D341Med (cell line): ENCODE measurements at regions not wholly inside any gene's neighbourhood (a gene's known extent, or its start where the extent isn't known, plus 50 kb on each side); places are given as distances from the start of the nearest gene placed in this dataset.

Experiments
- DNase-seq: peaks from one replicate; pipeline ENCODE4 v3.0.0; 2012; ENCODE audit warnings: low spot score

DNA sequence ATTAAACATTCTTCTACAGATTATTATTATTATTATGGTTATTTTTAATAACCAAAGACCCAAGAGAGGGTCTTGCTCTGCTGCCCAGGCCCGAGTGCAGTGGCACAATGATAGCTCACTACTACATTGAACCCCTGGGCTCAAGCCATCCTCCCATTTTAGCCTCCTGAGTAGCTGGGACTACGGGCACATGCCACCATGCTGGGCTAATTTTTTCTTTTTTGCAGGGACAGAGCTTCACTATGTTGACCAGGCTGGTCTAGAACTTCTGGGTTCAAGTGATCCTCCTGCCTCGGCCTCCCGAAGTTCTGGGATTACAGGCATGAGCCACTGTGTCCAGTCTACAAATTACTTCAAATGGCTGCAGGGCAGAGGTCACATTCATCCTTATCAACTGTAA, 179.8 kb downstream of the KCNRG start:
- no peak for DNase-seq

DNA sequence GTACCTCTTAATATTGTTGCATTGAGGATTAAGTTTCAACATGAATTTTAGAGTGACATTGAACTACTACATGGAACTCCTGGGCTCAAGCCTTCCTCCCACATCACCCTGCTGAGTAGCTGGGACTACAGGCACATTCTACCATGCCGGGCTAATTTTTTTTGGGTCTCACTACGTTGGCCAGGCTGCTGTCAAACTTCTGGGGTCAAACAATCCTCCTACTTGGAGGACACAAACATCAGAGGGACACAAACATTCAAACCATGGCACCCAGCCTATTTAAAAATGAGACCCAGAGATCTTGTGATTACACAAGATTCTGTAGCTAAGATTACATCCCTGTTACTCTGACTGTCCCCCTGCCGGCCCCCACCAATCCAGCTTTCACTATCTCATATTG, 180.9 kb downstream of the KCNRG start:
- no peak for DNase-seq

DNA sequence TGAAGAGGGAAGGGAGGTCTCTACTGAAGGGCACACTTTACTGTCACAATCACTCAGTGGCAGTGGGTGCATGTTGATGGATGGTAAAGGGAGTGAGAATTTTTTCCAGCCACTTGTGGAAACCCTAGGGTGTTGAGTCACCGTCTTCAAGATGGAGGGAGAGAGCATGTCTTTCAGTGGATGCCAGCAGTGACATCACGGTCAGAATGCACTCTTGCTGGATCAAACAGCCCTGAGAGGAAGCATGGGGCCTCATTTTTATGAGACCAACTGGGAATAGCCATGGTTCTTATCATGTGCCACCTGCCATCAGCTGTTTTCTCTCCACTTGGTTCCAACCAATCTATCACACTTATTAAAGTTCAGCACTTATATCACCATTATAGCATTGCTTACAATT, 182.5 kb downstream of the KCNRG start:
- DNase-seq: no peak

DNA sequence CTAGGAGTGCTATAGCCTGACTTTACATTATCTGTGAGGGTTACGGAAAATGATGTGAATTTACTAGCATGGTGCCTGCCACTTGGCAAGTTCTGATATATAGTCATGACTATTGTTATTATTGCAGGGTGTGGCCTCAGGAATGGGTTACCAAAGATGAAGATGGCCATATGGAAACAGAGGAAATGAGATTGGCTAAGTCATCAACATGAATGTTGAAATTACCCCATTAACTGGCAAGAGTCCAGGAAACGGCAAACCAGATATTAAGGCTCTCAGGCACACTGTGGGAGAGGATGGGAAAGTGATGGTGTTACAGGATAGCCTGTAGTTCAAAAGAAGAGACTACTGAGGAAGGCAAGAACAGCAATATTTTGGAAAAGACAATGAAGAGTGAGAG, 183.3 kb downstream of the KCNRG start:
- DNase-seq: no peak

DNA sequence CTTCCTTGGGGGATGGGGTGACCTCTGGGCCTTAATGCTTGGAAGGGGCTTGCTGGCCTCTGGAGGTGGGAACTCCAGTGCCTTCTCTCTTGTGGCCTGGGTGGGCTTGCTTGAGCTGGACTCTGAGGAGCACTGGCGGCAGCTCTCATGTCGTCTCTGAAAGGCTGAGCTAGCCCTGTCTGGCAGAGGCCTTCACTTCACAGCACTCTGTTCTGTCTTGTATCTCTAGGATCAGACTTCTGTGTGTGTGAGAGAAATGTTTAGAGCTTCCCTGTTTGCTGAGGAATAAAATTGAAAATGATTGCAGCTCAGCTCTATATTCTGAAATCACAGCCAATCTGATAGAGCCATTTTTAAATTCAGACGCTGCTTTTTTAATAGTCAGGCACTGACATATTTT, 185.3 kb downstream of the KCNRG start:
- no peak for DNase-seq

DNA sequence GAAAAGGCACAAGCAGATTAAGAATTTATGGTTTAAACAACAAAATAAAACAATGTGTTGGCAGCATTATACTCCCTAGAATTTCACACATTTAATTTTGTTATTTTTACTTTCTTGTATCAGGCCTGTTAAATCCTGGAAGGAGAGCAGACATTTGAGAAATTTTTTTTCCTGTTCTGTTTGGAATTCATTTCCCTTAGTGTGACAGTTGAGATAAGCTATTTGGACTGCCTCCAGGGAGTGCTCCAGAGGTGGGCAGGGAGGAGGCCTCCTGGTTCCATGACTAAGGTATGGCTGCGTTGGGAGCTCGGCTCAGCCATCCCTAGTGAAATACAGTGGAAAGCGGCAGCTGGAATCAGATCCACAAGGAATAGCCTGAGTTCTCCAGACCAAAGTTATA, 185.7 kb downstream of the KCNRG start:
- no peak for DNase-seq

DNA sequence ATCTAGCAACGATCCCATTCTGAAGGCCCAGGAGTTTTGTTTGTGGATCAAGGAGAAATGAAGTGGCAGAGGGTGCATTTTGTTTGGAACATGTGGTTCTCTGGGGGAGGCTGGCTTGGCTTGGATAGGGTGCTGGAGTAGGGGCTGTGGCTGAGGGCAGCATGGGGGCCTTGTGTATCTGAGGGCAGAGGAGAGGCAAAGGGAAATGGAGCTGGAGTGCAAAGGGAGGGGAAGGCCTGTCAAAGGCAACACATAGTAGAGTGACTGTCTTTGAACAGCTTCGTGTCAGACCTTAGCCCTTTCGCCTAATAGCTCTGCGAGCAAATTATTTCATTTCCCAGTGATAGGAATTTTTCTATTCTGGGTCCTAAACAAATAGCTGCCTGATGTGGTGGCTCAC, 187.2 kb downstream of the KCNRG start:
- no peak for DNase-seq

DNA sequence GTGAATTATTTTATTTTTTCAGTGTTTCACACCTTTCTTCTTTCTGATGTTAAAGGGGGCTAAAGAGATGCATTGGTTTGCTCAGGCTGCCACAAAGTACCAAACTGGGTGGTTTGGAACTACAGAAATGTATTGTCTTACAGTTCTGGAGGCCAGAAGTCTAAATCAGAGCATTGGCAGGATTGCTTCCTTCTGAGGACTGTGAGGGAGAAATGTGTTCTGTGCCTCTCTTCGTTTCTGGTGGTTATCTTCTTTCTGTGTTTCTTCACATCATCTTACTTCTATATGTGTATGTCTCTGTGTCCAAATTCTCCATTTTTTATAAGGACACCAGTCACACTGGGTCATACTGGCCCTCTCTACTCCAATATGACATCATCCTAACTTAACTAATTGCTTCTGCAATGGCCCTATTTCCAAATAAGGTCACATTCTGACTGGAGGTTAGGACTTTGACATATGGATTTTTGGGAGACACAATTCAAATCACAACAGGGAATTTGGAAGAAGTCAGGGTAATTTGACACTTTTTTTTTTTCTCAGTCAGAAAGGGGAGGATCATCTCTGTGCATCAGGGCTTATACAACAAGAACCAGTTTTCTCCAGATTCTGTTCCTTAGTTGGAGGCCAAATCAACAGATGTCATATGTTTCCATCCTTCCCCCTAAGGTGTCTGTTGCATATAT, 188.2 kb downstream of the KCNRG start:
- no peak for DNase-seq

DNA sequence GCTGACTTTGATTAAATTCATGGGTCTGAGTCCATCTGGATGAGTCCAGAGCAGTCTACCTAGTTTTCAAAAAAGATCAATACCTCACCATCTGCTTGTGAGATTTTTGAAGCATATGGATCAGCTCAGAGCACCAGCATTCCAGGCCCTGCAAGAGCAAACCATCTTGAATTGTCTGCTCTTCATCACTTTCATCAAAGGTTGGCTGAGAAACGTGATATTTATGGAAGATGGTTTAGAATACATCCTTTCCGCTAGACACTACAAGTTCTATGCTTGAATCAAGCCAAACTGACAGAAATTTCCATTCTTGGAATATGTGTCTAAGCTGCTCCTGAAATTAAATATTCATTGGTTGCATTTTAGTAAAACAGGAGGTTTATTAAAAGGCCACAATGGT, 190.3 kb downstream of the KCNRG start:
- DNase-seq: no peak

DNA sequence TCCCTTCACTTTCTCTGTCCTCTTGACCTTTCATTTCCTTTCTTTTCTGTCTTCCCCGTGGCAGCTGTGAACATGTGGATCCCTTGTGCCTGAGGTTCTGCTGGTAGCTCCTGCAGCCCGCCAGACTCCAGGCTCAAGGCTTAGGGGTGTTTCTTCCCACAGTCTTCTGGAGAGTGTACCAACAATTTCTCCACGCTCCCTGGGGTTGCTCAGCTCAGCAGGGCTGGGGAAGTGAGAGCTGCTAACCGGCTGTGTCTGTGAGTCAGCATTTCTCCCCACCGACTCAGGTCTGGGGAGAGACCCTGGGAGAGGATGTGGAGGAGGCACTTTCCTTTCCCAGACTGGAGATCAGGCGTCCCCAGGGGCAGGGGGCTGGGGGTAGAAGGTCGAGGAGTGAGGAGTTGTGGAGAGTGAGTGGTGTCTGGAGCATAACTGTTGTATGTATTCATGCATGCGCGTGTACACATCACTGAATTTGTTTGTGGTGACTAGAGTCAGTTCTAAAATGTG, 193.6 kb downstream of the KCNRG start:
- DNase-seq: no peak

DNA sequence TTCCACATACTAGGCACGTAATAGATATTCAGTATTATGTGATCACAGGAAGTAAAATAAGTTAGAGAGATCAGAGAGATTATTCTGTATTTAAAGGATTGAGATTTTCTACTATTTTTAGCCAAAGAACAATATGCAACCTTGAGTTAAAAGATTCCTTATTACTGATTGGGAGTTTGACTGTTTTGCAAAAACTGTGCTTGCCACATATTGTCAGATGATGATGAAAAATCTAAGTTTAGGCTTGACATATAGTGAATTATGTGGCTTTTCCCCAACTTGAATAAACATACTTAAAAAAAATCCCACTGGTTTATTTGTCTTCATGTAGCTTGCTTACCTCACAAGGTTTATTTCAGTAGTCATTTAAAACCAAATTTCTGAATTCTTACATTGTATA, 194.4 kb downstream of the KCNRG start:
- no peak for DNase-seq

DNA sequence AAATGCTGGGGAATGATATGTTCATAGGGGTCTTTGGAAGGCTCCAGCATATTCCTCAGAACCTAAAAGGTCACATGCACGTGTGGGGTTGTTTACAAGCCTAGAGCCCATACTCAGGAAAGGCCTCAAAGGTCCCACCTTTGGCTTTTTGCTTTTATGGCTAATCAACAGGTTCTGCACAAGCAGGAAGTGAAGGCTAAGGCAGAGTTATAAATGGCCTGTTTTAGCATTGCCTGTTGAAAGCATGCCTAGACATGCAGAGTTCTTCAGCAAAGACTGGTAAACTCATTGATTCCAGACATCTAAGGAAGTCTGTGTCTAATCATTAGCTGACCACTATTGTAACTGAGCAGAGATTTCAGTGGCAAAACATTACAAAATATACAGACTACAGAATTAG, 198.3 kb downstream of the KCNRG start:
- DNase-seq: no peak

DNA sequence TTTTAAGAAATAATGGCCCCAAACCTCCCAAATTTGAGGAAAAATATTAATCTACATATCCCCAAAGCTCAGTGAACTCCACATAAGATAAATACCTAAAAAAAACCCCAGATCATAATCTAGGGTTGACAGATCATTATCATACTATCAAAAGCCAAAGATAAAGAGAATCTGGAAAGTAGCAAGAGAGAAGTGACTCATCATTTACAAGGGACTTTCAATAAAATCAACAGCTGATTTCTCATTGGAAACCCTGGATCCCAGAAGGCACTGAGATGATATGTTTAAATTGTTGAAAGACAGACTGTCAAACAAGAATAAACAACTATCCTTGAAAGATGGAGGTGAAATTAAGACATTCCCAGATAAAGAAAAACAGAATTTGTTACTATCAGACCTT, 199.3 kb downstream of the KCNRG start:
- no peak for DNase-seq

DNA sequence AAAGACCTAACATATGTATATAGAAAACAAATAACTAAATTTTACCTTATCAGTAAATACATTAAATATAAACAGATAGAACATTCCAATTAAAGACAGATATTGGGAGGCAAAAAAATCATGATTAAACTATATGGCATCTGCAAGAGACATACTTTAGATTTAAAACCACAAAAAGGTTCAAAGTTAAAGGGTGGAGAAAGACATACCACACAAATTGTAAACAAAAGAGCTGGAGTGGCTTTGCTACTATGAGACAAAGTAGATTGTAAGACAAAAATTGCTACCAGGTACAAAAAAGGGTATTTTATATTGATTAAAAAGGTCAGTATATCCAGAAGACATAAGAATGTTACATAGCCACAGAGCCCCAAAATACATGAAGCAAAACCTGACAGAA, 200.2 kb downstream of the KCNRG start:
- no peak for DNase-seq

DNA sequence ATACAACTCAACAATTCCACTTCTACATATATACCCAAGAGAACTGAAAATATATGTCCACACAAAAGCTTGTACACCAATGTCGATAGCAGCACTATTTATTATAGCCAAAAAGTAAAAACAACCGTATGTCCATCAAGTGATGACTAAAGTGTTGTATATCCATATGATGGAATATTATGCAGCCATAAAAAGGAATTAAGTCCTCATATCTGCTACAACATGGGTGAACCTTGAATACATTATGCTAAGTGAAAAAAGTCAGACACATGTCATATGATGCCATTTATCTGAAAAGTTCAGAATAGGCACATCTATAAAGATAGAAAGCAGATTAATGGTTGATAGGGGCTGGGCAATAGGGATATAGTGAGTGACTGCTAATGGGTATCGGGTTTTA, 204.5 kb downstream of the KCNRG start:
- no peak for DNase-seq

DNA sequence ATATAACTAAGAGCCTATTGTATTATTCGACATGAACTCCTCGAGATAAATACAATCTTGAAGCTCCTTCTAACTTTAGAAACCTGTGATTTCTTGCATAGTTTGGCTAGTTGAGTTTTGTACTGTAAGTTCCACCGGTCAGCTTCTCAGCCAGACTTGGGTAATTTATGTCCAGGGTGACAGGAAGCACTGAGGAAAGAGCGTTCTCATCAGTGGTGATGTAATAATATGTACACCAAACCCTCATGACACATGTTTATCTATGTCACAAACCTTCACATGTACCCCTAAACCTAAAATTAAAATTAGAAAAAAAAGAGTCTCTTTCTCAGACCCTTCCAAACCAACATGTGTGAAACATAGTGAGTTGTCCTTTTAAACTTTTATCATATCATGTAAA, 205.7 kb downstream of the KCNRG start:
- no peak for DNase-seq

DNA sequence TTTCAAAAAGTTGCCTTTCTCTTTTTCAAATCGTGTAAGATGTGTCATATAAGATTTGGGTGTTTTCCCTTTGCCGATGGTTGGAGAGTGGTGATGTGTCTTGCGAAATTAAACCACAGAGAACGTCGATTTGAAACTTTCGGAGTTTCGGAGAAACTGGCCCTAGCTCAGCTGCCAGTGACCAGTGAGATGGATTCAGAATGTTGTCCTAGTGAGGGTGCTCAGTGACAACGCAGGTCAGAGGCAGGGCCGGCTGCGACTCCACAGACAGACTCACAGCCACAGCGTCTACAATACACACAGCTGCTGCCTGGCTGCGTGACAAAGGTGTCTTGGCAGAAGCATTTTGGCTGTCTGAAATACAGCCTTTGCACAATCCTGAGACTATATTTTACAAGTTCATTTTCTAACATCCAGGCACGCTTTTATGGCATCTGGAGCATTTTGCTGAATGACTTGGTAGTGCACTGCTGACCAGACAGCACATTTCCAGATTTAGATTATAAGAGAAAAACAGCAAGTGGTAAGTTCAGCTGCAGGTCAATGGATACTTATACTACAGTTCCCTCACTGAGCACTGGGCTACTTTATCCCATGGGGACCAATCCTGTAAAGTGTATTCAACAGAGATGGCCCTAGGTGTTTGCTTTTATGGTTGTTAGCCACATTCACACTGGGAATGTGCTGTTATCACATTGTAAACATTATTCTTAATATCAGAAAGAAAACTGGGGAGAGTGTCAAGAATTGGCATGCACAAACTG, 207.5 kb downstream of the KCNRG start:
- DNase-seq: no peak

DNA sequence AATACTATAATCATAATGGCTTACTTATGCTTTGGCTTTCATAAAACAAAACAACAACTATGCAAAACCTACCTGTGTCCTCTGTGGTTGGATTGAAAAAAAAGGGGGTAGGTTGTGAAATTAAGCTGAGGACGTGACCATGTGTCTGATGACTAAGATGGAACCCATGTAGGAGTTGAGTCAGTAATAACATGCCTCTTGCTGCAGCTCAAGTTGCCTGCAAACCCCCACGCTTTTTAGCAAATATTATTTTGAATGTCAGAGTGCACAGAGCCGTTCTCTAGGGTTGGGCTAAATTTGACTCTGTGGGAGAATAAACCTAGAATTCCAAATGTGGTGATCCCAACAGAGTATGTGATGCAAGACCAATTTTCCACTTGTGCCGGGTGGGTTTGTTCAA, 209.3 kb downstream of the KCNRG start:
- no peak for DNase-seq

DNA sequence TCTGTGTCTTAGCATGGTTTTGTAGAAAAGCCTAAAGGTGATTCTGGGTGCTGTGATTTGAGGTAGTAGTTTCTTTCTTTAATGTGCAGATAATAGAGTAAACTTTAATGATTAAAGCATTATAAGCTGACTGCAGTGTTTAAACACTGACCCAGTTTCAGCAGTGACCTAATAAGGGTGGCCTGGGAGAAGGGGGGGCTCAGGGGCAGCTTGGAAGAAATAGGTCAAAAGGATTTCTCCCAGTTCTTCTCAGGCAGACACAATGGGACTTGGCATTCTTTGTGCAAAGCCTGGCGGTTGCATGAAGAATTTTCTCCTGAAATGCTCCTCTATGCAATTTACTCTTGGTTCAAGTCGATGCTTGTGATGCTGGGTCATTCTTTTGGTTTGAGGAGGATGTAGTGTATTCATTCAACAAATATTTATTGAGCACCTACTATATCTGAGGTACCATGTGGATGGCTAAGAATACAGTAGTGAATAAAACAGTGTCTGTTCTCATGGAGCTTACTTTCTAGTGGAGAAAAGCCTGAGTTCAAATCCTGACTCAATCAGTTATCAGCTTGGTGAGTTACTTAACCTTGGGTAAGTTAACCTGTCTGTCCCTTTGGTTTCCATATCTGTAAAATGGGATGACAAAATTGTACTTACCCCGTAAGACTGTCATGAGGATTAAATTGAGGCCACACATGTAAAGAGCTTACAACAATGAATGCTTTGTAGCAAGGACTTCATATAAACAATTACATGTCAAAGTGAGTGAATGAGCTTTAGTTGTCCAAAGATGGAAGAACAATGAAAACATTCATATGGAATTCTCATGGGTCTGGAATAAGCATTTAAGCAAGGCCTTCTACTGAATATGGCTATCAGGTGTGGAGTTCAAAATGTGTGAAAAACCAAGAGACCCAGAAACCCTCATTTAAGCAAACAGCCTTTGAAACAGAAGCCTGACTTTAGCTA, 210.2 kb downstream of the KCNRG start:
- no peak for DNase-seq

DNA sequence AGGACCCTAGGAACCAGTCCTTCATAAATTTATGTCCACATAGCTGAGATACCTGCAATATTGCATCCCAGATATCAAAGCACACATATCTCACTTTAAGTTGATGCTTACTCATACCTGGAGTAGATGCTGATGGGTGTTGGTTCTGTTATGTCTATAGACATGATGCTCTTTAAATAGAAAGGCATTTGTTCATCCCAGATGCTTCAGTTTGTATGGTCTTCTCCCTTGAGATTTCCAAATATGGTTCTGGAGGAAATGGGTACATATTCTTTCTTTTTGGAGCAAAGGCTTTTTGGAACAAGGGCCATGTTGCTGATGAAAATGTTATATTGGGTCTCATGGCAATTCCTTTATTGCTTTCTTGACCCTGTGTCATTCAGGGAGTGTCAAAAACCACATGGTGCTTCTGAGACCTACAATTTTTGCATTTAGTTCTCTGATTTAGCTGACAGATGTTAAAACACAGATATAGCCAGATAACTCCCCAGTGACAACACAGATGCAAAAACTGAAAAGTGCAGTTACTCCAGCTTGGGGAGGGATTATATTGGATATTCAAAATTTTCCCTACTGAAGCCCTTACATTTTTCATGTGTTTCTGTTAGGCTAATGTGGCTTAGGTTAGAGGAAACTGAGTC, 211.4 kb downstream of the KCNRG start:
- no peak for DNase-seq

DNA sequence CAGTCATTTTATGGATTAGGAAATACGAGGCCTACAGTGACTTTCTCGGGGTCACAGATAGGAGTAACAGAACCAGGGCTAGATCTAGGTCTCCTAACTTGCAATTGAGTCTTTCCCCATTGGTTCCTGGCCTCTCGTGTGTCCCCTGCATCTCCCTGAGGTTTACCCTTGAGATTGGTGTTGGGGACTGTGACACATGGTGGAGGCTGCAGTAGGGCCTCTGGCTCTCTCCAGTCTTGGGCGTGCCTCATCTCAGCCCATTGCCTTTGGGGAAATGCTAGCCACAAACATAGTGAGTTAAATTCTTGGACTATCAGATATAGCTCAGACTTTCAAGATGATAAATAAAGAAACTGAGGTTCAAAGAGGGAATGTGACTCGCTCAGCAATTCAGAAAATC, 212.1 kb downstream of the KCNRG start:
- DNase-seq: no peak

DNA sequence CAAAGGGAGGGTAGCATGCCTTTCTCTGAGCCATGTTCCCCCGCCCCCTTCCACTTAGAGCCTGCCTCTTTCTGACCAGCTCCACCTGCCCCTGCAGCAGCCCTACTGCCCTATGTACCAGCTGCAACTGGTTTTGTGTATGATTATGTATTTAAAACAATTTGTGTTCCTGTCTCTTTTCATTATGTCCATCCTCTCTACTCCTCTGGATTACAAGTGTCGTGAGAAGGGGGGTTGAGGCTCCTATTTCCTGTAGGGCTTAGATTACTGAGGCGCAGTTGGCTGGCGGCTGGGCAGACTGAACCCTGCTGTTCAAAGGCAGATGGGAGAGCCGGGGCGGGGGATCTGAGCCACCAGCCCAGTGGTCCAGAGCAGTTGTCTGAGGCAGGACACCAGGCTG, 213.3 kb downstream of the KCNRG start:
- no peak for DNase-seq
